ENCODE measurements at regions not wholly inside any gene's neighbourhood (a gene's known extent, or its start where the extent isn't known, plus 50 kb on each side); places are given as distances from the start of the nearest gene placed in this dataset.

DNA sequence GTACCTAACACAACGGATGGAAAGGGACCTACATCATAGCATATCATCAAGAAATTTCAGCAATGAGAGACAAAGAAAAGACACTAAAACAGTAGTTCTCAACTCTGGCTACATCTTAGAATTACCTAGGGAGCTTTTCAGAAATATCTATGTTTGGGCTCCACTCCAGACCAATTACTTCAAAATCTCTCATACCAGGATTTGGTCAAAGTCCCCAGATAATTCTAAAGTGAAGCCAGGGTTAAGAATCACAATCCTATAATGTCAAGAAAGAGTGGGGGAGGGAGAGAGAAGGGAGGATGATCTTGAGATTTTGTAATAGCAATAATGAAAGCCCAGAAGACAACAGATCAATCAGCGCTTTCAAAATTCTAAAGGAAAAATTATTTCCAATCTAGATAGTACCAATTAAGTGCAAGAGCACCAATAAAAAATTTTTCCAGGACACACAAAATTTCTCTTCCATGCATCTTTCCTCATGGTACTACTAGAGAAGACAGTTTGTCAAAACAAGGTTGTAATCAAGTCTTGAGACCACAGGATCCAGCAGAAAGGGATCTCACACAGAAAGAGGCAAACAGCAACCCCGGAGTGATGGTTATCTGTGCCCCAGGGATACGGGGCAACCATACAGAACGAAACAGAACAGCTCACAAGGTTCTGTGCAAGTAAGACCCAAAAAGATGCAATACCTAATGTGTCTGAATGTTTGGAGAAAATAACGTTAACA lies 152.9 kb upstream of the DST start:
- H3K4me3 ChIP-seq (ENCODE audit: low read depth, low read length, poor library complexity, severe bottlenecking) = no peak overlapping the region
- TF ChIP-seq, protein P1, sequence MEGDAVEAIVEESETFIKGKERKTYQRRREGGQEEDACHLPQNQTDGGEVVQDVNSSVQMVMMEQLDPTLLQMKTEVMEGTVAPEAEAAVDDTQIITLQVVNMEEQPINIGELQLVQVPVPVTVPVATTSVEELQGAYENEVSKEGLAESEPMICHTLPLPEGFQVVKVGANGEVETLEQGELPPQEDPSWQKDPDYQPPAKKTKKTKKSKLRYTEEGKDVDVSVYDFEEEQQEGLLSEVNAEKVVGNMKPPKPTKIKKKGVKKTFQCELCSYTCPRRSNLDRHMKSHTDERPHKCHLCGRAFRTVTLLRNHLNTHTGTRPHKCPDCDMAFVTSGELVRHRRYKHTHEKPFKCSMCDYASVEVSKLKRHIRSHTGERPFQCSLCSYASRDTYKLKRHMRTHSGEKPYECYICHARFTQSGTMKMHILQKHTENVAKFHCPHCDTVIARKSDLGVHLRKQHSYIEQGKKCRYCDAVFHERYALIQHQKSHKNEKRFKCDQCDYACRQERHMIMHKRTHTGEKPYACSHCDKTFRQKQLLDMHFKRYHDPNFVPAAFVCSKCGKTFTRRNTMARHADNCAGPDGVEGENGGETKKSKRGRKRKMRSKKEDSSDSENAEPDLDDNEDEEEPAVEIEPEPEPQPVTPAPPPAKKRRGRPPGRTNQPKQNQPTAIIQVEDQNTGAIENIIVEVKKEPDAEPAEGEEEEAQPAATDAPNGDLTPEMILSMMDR (IDR thresholded peaks at IDR 0.05; ENCODE audit: low read length) = no peak
- no peak for TF ChIP-seq EZH2 (IDR thresholded peaks at IDR 0.05; ENCODE audit: borderline replicate concordance, low read length)
- H2AFZ ChIP-seq (ENCODE audit: low read length) = no peak overlapping the region
- no peaks in the 10 kb centered on the region for H3K27me3 ChIP-seq (ENCODE audit: insufficient read depth, low read length)
- H3K79me2 ChIP-seq (ENCODE audit: insufficient read depth, low read length) = no peaks in the 10 kb centered on the region
- H3K27ac ChIP-seq (ENCODE audit: low read depth, low read length, poor library complexity, severe bottlenecking) = no peak overlapping the region
- no peak overlapping the region for H3K4me2 ChIP-seq (ENCODE audit: low read length)
- H3K36me3 ChIP-seq (ENCODE audit: insufficient read depth, low read length) = no peaks in the 10 kb centered on the region
- no peaks in the 10 kb centered on the region for H4K20me1 ChIP-seq (ENCODE audit: insufficient read depth, low read length)
- no peaks in the 10 kb centered on the region for H3K9me2 ChIP-seq (ENCODE audit: low read depth, low read length)
- no peak overlapping the region for H3K9ac ChIP-seq (ENCODE audit: low read length)
- no peaks in the 10 kb centered on the region for H3F3A ChIP-seq (ENCODE audit: insufficient read depth, low read length)
- H3K4me1 ChIP-seq (ENCODE audit: insufficient read depth, low read length, severe bottlenecking) = no peaks in the 10 kb centered on the region
- H3K9me3 ChIP-seq (ENCODE audit: low read length) = no peaks in the 10 kb centered on the region

DNA sequence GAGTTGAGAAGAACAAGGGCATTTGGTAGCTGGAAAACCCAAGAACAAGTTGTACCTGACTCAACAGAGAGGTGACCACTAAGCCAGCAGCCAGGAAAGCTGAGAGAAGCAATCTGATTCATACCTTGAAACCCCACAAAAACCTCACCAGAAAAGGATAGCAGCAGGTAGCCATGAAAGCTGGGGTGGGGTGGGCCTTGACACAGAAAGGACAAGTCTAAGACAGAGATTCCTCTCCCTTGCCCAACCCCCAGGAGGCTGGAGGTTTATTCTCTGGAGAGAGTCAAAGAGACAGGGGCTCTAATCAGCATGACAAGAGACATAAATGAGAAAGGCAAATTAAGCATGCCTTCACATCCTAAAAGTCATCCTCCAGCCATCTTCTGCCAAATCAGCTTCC lies 151.7 kb upstream of the DST start:
- H2AFZ ChIP-seq (ENCODE audit: low read length) = no peak overlapping the region

DNA sequence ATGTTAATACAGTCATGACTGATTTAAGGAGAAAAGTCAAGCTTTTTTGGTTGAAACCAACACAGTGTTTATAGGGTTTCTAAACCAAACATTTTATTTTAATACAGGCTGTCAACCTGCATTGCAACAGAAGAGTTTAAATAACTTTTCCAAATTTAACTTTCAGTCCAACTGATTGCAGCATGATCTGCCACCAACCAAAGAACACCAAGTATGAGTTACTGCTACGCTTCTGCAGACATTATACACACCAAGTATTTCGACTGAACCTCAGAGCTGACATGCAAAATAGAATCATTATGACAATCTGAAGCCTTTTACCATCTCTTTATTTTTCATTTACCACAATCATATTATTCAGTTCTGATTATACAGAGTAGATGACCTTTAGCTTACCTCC lies 151.2 kb upstream of the DST start:
- Histone ChIP-seq H3K9ac (ENCODE audit: low read length) (no peak overlapping the region), H4K20me1 (ENCODE audit: insufficient read depth, low read length) (no peaks in the 10 kb centered on the region), H3K4me1 (ENCODE audit: insufficient read depth, low read length, severe bottlenecking) (no peaks in the 10 kb centered on the region), H3K9me3 (ENCODE audit: low read length) (no peaks in the 10 kb centered on the region), H3K27ac (ENCODE audit: low read depth, low read length, poor library complexity, severe bottlenecking) (no peak overlapping the region), H3K4me3 (ENCODE audit: low read depth, low read length, poor library complexity, severe bottlenecking) (no peak overlapping the region), H3F3A (ENCODE audit: insufficient read depth, low read length) (no peaks in the 10 kb centered on the region), H2AFZ (ENCODE audit: low read length) (no peak overlapping the region), H3K4me2 (ENCODE audit: low read length) (no peak overlapping the region), H3K27me3 (ENCODE audit: insufficient read depth, low read length) (no peaks in the 10 kb centered on the region), H3K79me2 (ENCODE audit: insufficient read depth, low read length) (no peaks in the 10 kb centered on the region), H3K36me3 (ENCODE audit: insufficient read depth, low read length) (no peaks in the 10 kb centered on the region), H3K9me2 (ENCODE audit: low read depth, low read length) (no peaks in the 10 kb centered on the region)
- TF ChIP-seq, protein P1 (IDR thresholded peaks at IDR 0.05; ENCODE audit: low read length) = no peak
- TF ChIP-seq EZH2 (IDR thresholded peaks at IDR 0.05; ENCODE audit: borderline replicate concordance, low read length) = no peak

More for the DNA sequence above, 151.7 kb upstream of the DST start:
- Histone ChIP-seq H3K9me2 (ENCODE audit: low read depth, low read length) (no peaks in the 10 kb centered on the region), H3K4me3 (ENCODE audit: low read depth, low read length, poor library complexity, severe bottlenecking) (no peak overlapping the region), H4K20me1 (ENCODE audit: insufficient read depth, low read length) (no peaks in the 10 kb centered on the region), H3K27me3 (ENCODE audit: insufficient read depth, low read length) (no peaks in the 10 kb centered on the region), H3K9me3 (ENCODE audit: low read length) (no peaks in the 10 kb centered on the region), H3K36me3 (ENCODE audit: insufficient read depth, low read length) (no peaks in the 10 kb centered on the region), H3F3A (ENCODE audit: insufficient read depth, low read length) (no peaks in the 10 kb centered on the region), H3K79me2 (ENCODE audit: insufficient read depth, low read length) (no peaks in the 10 kb centered on the region), H3K4me1 (ENCODE audit: insufficient read depth, low read length, severe bottlenecking) (no peaks in the 10 kb centered on the region), H3K9ac (ENCODE audit: low read length) (no peak overlapping the region), H3K4me2 (ENCODE audit: low read length) (no peak overlapping the region), H3K27ac (ENCODE audit: low read depth, low read length, poor library complexity, severe bottlenecking) (no peak overlapping the region)
- TF ChIP-seq EZH2 (IDR thresholded peaks at IDR 0.05; ENCODE audit: borderline replicate concordance, low read length) = no peak
- TF ChIP-seq, protein P1 (IDR thresholded peaks at IDR 0.05; ENCODE audit: low read length) = no peak

Measured in OCI-LY1 (cell line).